ENCODE measurements at regions not wholly inside any gene's neighbourhood (a gene's known extent, or its start where the extent isn't known, plus 50 kb on each side); places are given as distances from the start of the nearest gene placed in this dataset.
A peak's percentile ranks its signal among the peaks of the same experiment; 100 is the strongest.

DNA sequence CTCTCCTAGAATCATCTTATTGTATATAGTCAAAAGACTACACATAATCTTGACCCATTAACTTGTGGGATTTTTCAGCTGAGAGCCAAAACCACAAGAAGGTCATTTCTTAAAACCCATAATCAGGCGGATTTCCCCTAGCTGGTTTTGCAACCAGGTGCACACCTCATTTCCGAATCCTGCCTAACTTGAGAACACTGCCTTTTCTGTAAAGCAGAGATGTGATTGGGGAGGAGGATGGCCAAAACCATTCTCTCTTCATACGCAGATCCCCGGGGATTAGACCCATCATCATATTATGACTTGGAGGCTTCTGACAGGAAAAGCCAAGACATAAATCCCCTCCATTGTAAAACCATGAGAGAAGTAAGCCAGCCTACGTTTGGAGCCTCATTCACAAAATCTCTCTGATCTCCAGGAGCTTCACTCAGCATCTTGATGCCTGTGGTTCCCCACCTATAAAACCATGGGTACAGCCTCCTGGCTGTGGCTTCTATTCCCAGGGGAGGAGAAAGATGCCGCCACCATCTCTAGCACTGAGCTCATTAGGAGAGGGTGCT lies 191.3 kb downstream of the KIF18A start:
- H3K4me3 ChIP-seq (ENCODE audit: low read depth, low read length): no peak overlapping the region
- TF ChIP-seq, protein P1, sequence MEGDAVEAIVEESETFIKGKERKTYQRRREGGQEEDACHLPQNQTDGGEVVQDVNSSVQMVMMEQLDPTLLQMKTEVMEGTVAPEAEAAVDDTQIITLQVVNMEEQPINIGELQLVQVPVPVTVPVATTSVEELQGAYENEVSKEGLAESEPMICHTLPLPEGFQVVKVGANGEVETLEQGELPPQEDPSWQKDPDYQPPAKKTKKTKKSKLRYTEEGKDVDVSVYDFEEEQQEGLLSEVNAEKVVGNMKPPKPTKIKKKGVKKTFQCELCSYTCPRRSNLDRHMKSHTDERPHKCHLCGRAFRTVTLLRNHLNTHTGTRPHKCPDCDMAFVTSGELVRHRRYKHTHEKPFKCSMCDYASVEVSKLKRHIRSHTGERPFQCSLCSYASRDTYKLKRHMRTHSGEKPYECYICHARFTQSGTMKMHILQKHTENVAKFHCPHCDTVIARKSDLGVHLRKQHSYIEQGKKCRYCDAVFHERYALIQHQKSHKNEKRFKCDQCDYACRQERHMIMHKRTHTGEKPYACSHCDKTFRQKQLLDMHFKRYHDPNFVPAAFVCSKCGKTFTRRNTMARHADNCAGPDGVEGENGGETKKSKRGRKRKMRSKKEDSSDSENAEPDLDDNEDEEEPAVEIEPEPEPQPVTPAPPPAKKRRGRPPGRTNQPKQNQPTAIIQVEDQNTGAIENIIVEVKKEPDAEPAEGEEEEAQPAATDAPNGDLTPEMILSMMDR (IDR thresholded peaks at IDR 0.05; ENCODE audit: low read depth, low read length, missing control alignments): no peak
- DNase-seq (ENCODE audit: low read depth): peak; percentile 58

DNA sequence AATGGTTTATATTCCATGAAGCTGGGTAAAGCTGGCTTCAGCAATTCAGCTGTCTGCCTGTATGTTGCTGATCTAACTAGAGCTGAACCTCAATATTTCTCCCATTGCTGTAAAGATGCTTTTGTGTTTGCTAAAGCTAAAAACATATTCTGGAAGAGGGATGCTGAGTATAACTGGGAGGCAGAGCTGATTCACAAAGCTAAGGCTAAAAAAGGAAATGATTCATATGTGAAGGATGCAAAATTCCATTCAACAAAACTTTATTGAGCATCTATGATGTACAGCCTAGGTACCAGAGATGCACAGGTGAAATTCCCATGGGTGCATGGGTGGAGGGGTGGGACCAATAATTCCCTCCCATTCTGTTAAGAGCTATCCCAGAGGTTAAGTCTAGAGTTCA lies 193.9 kb downstream of the KIF18A start:
- no peak for DNase-seq (ENCODE audit: low read depth)
- TF ChIP-seq, protein P1 (IDR thresholded peaks at IDR 0.05; ENCODE audit: low read depth, low read length, missing control alignments): no peak
- H3K4me3 ChIP-seq (ENCODE audit: low read depth, low read length): no peak overlapping the region

DNA sequence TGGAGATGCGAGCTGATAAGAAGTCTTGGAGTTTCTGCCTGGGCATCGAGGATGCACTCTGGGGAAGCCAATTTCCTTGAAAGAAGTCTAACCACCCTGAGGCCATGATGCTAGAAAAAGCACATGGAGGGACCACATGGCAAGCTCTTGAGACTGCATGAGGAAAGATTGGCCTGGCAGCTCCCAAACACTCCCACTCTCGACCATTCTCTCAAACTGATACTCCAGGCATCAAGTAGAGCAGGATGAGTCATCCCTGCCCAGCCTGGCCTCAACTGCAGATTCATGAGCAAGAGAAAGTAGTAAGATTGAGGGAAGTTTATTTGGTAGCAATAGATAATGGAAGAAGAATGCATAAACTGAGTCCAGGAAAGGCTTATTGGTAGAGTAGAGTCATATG lies 194.3 kb downstream of the KIF18A start:
- TF ChIP-seq, protein P1 (IDR thresholded peaks at IDR 0.05; ENCODE audit: low read depth, low read length, missing control alignments): no peak
- no peak overlapping the region for H3K4me3 ChIP-seq (ENCODE audit: low read depth, low read length)
- DNase-seq (ENCODE audit: low read depth): no peak

DNA sequence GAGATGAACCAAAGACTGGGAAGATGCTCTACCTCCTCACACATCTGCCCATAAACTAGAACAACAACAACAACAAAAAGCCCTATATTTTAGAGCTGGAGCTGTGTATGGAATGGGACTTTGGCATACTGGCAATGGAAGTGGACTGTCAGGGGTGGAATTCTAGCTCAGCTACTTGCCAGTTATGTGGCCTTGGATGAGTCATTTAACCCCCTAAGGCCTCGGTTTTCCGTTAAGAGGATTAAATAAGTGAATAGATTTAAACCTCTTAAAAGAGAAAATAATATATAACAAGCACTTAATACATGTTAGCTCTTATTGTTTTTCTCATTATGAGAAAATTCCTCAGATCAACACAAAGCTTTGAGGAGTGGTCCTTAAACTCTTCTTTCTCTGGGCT lies 195.0 kb downstream of the KIF18A start:
- no peak for DNase-seq (ENCODE audit: low read depth)
- H3K4me3 ChIP-seq (ENCODE audit: low read depth, low read length): no peak overlapping the region
- TF ChIP-seq, protein P1 (IDR thresholded peaks at IDR 0.05; ENCODE audit: low read depth, low read length, missing control alignments): no peak

DNA sequence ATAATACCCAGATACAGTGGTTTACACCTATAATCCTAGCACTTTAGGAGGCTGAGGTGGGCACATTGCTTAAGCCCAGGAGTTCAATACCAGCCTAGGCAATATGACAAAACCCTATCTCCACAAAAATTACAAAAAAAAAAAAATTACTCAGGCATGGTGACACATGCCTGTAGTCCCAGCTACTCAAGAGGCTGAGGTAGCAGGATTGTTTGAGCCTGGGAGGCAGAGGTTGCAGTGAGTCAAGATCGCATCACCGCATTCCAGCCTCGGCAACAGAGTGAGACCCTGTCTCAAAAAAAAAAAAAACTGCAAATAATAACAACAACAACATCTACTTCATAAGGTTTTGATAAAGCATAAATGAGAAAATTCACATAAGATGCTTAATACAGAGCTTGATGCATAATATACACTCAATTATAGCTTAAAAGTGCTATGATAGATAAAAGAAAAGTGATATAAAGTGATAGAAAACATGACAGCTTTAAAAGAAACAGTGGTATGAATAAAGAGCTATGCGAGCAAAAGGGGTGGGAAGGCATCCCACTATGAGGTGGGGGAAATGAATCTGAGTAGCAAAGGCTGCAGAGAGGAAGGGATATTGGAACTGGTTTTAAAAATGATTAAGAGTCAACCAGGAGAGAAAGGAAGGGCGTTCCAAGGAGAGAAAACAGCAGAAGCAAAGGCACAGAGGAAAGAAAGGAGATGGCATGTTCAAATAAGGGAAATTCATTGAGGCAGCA lies 197.6 kb downstream of the KIF18A start:
- TF ChIP-seq, protein P1 (IDR thresholded peaks at IDR 0.05; ENCODE audit: low read depth, low read length, missing control alignments): no peak
- H3K4me3 ChIP-seq (ENCODE audit: low read depth, low read length): no peak overlapping the region
- no peak for DNase-seq (ENCODE audit: low read depth)

DNA sequence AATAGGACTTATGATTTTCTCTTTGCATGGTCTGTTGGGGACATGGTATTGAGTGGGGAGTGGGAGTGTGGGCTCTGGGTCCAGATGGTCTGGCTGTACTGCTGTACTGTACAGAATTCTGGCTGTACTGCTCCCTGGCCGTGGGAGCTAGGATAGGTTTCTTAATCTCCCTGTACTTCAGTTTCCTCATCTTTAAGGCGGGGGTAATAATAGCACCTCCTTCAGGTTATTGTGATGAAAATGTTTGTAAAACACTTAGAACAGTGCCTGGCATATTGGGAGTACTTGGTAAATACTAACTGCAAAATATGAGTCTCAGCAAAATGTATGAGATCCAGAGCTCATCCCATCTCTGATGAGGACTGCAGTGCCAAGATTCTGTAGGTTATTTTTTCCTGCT lies 198.6 kb downstream of the KIF18A start:
- TF ChIP-seq, protein P1 (IDR thresholded peaks at IDR 0.05; ENCODE audit: low read depth, low read length, missing control alignments): no peak
- H3K4me3 ChIP-seq (ENCODE audit: low read depth, low read length): no peak overlapping the region
- DNase-seq (ENCODE audit: low read depth): no peak

DNA sequence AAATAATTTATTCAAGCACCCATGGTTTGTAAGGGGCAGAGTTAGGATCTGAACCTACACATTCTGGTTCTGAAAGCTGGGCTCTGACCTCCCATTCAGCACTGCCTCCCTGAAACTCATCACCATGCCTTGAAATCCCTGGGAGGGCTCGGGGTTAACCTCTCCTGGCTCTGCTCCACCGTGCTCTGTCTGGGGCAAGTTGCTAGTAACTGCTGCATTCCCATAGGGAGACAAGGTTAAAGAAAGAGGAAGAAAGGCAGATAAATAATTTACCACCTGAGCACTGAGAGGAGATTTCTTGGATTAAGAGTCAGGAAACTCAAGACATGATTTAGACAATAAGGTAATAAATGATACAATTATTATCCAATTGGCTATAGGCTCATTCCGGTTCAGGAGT lies 199.3 kb downstream of the KIF18A start:
- TF ChIP-seq, protein P1 (IDR thresholded peaks at IDR 0.05; ENCODE audit: low read depth, low read length, missing control alignments): no peak
- no peak overlapping the region for H3K4me3 ChIP-seq (ENCODE audit: low read depth, low read length)
- no peak for DNase-seq (ENCODE audit: low read depth)
